Activated CD4-positive, alpha-beta T cell treated with anti-CD3 and anti-CD28 coated beads for 1 hour (primary cell): ENCODE measurements at regions not wholly inside any gene's neighbourhood (a gene's known extent, or its start where the extent isn't known, plus 50 kb on each side); places are given as distances from the start of the nearest gene placed in this dataset.
"Not testable (repeated sequence)": the region's sequence is repeated elsewhere in the genome, so short reads cannot be mapped to it uniquely, and the experiment has no call there.

ENCODE experiments used
- DNase-seq: peaks from one replicate; pipeline ENCODE4 v3.0.0-alpha.2; 2020

DNA sequence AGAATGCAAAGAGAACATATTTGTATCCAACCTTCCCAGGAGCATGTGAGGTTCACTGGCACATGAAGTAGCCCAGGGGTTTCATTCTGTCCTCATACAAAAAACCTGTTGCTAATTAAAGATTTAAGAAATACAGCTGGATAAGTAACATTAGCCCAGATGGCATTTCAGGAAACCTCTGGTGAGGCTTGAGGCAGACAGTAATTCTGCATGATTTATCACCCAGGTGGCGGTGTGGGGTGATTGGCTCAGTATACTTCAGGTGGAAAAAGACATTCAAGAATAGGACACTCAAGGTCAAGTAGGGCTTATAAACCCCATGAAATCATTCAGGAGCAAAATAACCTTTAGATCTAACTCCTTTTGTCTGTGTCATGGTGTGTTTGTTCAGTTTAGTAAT is 237.4 kb downstream of the RNF144A start:
- no peak for DNase-seq

DNA sequence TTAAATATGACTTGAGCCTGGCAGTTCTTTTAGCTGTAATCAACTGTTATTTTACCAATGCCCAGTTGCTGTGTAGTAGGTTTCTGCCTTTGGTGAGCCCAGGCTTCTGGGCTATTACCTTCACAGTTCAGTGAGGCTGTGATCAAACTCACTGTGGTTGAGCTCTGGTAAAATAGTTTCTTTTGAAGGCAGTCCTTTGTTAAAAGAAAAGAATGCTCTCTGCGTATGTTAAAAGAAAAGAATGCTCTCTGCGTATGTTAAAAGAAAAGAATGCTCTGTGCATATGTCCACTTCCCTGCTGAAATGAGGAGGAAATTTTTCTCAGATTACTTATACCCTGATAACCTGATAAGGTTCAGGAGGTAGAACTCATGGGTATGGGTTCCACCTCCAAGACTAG is 244.3 kb downstream of the RNF144A start:
- DNase-seq: no peak

DNA sequence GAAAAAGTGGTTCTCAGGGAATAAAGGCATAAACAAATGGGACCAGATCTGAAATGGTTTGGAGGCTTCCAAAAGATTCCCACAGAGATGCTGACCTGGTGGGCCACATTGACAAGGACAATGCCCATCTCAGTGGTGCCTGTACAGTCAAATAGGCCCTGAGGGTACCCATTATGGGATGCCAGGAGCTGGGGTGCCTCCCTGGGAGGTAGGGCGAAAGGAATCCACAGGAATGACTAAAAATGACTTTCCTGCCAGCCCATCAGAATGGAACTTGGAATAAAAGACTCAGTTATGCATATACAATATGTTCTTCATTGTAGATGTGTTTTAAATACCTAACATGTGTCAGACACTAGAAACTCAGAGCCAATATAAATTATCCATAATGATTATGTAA is 248.5 kb downstream of the RNF144A start:
- no peak for DNase-seq

DNA sequence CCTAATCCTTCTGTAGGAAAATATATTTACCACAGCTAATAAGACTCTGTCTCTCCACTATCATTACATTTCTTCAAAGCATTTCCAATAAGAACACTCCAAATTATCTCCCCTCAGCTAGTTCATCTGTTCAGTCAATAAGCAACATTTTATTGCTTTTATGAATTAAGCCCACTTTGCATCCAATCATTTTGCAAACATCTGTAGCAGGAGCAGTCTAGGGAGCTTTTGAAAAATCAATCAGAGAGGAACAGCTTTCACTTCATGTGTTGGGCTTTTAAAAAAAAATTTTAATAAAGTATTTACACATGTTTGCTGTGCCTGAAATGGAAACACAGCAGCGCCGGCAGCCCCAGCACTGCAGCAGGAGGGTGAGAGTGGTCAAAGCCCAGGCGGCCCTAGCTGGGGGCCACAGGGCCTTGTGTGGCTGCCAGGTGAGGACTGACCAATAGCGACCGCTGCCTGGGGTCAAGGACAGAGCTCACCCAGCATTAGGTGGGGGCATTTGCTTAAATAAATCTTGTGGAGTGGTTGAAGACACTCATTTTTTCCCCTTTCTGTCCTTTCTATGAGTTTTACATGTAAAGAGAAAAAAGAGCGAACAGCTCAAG is 250.7 kb downstream of the RNF144A start:
- no peak for DNase-seq

DNA sequence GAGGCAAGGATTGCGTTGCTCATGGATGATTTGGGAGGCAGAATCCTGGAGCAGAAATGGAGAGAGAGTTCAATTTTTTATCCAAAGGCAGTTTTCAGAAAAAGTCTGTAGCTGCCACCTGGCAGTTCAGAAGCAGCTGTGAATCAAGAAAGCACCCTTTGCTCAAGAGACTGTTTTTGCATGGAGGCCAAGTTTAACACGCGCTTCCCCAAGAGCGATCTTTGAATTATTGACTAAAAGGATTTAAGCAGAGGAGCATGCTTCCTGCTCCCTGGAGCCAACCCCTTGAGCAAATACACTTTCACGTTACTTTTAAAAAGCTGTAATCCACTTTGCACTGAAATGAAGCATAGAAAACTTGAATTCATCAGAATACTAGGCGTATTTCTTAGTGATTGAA is 252.4 kb downstream of the RNF144A start:
- DNase-seq: no peak

DNA sequence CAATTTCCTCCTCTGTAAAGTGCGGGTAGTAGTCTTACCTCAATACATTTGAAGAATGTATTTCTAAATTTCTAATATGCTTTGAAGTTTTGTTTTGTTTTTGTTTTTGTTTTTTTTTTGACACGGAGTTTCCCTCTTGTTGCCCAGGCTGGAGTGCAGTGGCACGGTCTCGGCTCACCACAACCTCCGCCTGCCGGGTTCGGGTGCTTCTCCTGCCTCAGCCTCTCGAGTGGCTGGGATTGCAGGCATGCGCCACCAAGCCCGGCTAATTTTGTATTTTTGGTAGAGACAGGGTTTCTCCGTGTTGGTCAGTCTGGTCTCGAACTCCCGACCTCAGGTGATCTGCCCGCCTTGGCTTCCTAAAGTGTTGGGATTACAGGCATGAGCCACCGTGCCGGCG is 261.8 kb downstream of the RNF144A start:
- DNase-seq: not testable (repeated sequence)

DNA sequence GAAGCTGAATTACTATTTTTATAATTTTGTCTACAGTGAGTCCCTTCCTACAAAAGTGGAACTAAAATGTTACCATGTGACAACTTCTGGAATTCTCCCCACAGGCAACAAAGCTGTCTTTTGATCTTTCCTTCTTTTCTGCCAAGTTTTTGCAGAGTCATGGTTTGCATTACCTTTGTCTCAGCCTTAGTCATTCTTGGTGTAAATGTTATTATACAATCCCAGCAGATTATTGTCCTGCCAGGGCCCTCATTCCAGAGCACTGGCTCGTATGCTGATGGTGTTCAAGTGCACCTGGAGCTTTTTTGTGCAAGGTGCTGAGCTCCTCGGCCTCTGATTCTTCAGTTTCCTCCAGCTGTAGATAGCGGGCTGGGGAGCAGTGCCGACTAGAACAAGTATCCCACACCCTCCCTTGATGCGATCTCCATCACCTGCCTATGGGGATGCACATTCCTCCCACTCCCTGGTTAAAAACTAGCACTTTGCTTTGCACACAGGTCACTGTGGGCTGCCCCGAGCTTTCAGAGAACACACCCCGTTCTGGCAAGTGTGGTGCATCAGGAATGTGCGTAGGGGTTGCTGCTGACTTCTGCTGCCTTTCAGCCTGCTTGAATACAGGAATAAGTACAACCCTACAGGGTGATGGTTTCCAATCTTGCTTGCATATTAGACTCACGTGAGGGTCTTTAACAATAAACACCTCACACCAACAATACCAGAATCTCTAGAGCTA is 263.6 kb downstream of the RNF144A start:
- DNase-seq: no peak

DNA sequence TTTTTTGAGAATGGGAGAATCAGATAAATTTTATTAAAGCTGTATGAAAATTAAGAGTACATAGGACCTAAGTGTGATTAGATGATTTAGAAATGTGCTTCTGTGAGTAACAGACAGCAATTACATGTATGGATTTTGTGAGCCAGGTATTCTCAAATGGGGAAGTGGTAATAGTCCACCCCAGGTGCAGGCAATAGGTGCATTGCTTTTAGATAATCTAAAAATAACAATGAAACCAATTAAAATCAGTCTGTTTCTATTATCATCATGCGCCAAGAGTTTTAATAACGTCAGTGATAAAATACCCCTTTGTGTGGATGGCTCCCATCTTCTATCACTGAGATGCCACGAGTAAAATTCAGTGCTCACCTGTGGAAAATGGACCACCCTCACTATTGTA is 265.3 kb downstream of the RNF144A start:
- DNase-seq: no peak

DNA sequence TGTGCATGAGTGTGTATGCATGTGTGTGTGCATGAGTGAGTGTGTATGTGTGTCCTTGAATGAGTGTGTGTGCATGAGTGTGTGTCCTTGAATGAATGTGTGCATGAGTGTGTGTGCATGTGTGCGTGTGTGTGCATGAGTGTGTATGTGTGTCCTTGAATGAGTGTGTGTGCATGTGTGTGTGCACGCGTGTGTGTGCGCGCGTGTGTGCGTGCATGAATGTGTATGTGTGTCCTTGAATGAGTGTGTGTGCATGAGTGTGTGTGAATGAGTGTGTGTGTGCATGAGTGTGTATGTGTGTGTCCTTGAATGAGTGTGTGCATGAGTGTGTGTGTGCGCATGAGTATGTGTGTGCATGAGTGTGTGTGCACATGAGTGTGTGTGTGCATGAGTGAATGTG is 271.9 kb downstream of the RNF144A start:
- DNase-seq: no peak

DNA sequence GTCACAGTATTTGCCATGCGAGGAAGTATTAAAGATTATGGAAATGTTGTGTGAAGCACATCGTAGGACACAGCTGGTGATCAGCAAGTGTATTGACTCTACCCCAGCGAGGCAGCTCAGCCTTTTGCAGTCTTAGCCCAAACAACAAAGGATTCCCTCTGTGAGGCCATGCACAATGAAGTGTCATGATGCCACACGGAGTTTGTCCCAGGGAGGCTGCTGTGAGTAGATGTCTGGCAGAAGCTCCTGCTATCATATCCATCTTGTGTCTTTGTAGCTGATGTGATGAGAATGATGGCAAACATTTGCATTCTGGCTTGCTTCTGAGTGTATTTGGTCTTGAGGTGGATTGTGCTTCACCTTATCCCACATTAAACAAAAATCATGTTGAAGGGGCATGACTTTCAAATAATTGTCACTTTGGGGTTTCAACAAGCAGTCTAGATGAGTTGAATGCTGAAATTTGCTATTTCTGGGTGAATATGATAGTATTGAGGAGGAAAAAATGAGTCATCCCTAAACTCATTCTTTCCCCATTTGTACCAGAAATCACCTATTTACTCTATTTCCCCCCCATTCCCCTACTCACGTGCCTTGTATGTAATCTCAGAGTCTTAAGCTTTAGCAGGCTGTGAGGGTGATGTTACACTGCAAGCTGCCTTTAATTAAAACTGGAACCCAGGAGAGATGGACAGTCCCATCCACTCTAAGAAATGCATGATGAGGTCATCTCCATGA is 273.5 kb downstream of the RNF144A start:
- DNase-seq: no peak

DNA sequence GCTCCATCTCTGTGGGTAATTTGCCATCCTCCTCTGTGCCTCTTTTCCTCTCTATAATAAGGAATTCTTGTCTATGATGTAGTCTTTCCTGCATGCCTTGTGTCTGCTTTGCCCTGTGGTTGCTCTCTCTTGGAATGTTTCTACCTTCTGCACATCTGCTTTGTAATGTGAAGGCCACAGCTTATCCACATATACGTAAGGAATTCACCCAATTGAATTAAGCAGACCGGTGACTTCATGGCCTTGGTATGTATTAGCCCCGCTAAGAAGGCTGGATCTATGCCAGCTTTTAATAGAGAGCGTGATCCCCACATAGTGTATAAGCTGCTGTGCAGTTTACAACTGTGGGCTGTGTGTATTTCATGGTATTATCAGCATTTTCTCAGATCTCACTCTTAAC is 274.7 kb downstream of the RNF144A start:
- DNase-seq: no peak

DNA sequence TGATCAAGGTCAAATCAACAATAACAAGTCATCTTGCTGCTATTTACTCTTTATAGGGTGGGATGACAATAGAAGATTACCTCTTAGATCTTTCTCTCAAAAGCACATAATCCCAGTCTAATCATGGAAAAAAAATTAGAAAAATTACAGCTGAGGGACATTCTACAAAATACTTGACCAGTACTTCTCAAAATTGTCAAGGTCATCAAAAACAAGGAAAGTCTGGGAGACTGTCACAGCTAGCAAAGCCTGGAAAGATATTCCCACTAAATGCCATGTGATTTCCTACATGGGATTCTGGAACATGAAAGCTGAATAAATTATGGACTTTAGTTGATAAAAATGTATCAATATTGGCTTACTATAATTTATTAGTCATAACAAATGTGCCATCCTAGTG is 276.2 kb downstream of the RNF144A start:
- DNase-seq: no peak

DNA sequence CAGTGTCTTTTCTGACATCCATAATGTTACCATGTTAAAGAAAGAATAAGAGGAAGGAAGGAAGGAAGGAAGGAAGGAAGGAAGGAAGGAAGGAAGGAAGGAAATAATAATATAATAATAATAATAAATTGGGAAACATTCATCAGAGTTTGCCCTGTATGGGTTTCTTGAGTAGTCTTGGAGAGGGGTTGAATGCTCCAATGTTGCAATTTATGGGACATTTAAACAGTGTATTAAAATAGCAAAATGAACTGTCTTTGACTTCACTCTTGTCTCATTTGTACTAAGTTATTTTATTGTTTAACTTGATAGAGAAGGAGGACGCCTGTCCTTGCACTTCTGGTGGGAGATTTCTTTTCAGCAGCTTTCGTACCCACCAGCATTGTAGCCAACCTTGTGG is 277.7 kb downstream of the RNF144A start:
- no peak for DNase-seq

DNA sequence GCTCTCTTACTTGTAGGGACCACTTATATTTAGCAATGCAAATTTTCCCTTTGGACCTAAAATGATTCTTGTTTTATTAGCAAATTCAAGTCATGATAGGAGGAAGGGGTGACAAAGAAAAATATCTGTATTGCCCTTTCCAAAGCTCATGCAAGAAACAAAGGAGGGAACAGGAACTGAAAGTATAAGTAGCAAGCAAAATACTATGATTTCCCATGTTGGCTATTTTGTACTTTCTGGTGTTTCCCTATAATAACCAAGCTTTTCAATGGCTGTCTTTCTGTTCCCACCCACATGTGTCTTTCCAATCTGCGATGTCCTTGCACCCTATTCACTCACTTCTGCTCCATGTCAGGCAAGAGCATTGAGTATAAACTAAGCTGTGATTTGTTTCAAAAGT is 279.7 kb downstream of the RNF144A start:
- DNase-seq: no peak

DNA sequence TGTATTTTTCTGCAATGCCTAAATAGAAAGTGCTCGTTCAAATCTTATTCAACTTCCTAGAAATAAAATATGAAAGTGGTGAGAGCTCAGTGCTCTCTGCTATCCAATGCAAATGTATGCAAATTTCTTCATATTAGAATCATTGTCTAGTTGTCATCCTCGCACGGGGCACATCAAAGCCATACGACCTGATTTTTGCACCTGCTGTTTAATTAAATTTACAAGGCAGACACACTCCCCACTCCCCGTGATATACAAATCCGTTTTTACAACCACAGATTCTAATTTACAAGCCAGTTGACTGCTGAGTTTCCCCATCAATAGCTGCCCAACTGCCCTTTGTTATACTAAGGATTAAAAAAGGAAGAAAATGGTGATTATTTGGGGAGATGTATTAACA is 284.6 kb downstream of the RNF144A start:
- no peak for DNase-seq

DNA sequence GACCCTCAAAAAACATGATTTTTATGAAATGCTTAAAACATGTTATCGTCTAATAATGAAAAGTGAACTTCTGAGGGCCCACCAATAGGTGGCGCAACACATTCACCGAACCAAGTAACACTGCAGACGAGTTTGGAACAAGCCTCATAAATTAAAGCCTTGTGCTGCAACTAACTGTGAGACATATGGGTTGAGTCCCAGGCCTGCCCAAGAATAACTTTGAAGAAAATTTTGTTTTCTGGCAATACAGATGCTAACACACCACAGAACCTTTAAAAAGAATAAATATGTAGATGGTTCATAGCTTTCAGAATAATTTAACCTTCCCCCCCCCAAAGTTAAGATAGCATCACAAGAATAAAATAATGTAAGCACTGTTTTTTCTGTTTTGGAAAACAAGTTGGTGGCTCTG is 285.9 kb downstream of the RNF144A start:
- peak; percentile 24 for DNase-seq

DNA sequence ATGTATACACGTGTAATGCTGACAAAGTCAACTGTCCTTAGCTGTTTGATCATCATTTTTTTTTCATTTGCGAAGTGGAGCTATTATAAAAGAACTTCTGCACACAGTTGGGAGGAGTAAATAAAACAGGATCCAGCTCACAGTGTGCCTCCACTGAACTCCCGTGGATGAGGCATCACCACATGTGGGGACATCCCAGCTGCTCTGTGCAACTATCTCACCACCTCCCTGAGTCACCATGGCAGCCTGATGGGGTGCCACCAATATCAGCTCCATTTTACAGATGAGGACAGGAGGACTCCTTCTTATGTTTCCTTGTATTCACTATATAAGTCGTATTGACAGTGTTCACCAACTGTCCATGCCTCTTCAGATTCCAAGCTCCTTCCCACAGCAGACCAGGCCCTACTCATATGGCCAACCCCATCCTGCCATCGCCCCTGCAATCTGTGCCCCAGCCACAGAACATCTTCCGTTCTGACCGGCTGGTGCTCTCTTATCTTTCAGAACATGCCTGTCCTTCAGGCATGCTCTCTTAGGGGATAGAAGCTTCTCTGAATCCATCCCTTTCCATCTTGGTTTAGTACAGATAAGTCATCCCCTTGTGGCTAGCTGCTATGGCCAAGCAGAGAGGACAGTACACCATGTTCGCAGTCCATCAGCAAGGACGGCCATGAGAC is 288.1 kb downstream of the RNF144A start:
- no peak for DNase-seq

DNA sequence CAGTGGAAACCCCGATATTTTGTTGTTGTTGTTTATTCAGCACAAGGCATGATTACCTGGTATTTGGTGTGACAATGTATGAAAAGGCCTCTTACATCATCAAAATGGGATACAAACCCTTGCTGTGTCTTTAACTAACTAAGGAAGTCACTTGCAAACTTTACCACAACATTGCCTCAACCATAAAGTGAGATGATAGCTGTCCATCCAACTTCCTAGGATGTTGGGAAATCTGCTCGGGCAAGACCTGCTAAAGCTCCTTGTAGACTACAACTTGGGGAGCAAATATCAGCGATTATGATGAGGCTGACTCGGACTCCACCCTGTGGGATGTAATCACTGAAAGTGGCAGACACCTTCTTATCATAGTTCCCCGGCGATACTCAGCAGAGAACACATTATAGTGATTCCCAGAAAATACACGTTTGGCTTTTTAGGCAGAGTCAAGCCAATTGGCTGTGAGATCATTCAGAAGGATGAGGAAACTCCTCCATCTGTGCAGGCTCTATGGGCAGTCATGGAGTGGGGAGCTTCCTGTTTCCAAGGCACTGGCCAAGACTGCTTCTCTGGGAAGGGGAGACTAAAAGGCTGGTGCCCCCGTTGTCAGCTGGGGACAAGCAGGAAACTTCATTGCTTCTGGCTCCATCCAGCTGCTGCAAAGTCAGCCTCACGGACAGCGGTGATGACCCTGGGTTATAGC is 289.0 kb downstream of the RNF144A start:
- DNase-seq: no peak

DNA sequence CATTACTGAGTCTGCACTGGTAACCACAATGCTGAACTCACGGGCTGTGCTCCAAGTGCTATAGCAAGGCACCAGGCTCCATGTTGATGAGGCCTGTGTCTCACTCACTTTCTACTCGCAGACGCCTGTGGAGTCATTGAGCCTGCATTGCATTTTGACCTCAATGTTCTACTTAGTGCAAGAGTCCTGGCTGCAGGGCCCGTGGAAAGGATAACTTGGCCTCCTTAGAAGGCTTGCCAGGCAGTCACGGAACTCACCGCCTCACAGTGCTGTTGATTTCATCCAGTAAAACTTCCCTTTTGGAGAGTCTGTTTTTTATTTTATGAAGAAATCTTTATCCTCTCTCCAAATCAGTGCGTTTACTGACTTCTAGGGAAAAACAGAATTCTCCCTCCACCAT is 290.4 kb downstream of the RNF144A start:
- no peak for DNase-seq

DNA sequence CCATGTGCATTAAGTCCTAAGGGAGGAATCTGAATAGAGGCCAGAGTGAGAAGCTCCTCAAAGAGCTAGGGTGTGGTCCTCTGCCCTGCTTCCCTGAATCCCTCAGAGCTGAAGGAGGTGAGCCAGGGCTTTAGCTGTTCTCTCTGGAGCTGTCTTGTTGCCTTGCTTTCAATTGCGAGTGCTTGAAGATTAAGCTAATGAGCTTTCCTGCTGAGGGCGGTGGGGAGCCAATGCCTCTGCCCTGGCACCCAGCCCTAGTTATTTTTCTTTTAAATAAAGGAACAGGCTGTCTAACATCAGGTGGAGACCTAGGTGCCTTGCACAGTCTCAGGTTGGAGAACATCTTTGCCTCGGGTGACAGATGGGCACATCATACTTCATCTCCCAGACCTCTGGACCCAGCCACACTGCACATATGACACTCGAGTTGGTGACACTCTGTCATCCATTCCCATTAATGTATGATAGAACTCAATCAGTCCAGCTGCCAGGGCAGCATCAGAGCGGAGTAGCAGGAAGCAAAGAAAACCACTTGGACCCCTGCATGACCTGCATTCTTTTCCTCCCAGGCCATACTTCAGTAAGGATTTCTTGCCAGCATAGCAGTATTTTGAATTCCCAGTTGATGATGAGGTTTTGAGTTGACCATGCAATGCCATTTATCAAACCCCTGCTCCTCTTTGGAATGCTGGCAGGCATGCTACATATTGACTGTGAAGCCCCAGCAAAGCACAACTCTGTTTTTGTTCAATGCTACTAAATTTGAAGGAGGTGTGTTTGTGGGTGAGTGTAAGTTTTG is 292.7 kb downstream of the RNF144A start:
- DNase-seq: no peak

DNA sequence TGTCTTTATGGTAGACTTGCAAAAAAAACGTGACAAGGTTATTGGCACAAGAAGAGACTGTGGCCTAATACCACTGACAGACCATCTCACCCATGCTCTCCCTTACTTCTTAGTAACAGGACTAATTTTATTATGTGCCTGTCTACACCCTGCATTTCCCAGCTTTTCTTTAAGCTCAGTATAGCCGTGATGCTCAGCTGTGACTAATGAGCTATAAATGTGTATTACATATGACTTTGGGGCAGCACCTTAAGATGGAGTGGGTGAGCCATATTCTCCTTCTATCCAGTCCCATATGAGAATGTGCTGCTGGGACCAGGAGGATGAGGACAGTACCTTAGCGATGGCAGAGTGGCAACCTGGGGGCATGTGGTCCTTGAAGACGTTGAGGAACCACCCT is 293.5 kb downstream of the RNF144A start:
- DNase-seq: no peak

DNA sequence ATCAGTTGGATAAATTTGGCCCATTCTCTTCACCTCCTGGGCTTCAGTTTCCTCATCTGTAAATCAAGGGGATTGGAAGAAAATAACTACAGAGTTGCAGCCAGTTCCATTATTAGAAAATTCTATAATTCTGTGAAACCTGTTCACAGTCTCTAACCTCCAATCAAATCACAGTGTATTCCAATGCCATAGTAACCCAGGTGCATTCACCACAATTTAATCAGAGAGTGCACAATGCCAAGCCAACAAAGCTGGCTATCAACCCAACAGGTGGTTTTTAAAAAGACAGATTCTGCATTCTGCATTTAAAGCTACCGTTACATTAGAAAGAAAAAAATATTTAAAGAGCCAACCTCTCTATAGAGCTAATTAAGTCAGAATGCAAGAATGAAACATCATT is 308.6 kb downstream of the RNF144A start:
- no peak for DNase-seq
